GM12874 (cell line): ENCODE measurements at regions not wholly inside any gene's neighbourhood (a gene's known extent, or its start where the extent isn't known, plus 50 kb on each side); places are given as distances from the start of the nearest gene placed in this dataset.

Experiments used
- TF ChIP-seq, protein P1 (sequence below): IDR thresholded peaks from 2 replicates; pipeline ENCODE4 v1.5.1; 2011; ENCODE audit warnings: low read depth, mild to moderate bottlenecking, control low read depth, low read length, moderate library complexity; ENCODE audit not compliant: insufficient read depth

DNA sequence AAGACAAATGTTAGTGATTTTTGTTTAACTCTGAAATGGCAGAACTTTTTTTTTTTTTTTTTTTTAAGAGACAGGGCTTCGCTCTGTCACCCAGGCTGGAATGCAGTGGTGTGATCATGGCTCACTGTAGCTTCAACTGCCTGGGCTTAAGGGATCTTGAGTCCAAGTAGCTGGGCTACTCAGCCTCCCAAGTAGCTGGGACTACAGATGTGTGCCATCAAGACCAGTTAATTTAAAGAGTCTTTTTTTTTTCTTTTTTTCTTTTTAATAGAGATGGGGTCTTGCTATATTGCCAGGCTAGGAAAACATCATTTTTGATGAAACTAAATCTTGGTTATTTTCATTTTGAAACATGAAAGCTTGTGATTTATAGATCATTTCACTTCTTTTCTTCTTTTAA is 91.6 kb upstream of the PTCH1 start:
- TF ChIP-seq, protein P1, sequence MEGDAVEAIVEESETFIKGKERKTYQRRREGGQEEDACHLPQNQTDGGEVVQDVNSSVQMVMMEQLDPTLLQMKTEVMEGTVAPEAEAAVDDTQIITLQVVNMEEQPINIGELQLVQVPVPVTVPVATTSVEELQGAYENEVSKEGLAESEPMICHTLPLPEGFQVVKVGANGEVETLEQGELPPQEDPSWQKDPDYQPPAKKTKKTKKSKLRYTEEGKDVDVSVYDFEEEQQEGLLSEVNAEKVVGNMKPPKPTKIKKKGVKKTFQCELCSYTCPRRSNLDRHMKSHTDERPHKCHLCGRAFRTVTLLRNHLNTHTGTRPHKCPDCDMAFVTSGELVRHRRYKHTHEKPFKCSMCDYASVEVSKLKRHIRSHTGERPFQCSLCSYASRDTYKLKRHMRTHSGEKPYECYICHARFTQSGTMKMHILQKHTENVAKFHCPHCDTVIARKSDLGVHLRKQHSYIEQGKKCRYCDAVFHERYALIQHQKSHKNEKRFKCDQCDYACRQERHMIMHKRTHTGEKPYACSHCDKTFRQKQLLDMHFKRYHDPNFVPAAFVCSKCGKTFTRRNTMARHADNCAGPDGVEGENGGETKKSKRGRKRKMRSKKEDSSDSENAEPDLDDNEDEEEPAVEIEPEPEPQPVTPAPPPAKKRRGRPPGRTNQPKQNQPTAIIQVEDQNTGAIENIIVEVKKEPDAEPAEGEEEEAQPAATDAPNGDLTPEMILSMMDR, result no peak

DNA sequence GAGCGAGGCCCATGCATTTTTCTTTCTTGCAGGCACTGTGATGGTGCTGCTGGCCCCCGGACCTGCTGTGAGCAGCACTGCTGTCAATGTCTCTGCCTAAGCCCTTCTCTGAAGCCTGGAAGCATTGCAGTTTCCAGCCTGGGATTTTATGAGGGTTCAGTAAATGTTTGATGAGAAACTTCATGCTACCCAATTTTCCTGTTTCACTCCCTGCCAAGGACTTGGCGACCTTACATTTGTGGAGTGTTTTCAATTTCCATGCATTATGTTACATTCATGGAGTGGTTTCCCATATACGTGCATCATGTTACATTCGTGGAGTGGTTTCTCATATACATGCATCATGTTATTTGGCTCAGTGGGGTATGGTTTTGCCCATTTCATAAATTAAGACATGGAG is 90.7 kb upstream of the PTCH1 start:
- TF ChIP-seq, protein P1, result no peak

- TF ChIP-seq, protein P1, result no peak
Observed at GRCh38 chr9:95606489-95607350, 89.9 kb upstream of the PTCH1 start.

DNA sequence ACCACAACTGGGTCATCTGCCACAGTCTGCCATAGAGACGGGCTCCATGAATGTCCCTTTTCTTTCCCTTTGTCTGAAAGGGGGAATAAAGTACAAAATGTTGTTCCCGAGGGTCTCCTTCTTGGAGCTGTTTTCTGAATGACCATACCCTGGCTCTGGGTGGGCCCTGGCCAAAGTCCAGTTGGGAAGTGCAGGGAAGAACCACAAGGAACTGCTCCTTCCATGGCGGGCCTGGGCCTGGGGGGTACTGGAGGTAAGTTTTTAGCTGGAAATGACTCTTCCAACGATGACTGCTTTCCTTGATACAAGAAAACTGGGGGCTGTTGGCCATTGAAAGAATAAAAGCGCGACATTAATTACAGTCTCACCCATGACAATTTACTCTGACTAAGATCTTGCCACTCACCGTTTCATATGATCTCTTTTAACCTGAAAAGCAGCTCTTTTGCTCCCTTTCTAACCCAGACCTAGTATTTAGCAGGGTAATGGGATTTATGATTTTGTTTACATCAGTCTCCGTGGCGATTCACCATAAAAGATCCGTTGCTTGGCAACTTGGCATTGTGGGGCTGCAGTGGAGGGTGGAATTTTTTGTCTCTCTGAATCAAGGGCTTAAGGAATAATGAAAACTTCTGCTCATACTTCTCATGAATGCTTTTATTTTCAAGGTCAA is 89.2 kb upstream of the PTCH1 start:
- TF ChIP-seq, protein P1, result no peak

- TF ChIP-seq, protein P1, result no peak
Observed at GRCh38 chr9:95605101-95605500, 88.3 kb upstream of the PTCH1 start.

GRCh38 chr9:95598236-95598635 is 81.5 kb upstream of the PTCH1 start:
- TF ChIP-seq, protein P1, result no peak

DNA sequence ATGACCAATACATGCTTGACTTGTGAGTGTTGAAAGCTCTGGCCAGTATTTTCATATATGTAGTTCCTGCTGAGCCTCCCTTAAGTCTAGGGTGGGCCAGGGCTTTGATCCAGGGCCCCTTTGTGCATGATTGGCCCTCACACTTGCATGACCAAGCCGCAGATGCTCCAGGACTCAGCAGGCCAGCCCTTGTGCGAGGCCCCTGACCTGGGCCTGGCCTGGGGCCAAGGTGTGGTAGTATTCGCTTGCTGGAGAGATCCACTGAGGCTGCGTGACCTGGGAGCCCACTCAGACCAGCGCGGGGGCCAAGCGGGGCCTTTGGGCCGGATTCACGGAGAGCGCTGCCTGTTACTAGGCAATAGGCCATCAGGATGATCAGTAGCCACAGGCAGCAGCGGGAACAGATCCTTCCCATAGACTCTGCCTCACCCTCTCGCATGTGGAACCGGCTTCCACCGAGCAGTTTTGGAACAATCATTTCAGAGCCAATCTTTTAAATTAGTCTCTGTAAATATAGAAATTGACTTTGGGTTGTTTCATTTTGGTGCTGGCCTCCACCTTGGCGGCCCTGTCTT is 79.0 kb upstream of the PTCH1 start:
- TF ChIP-seq, protein P1, result no peak
